ENCODE measurements at regions not wholly inside any gene's neighbourhood (a gene's known extent, or its start where the extent isn't known, plus 50 kb on each side); places are given as distances from the start of the nearest gene placed in this dataset.

- POLR2A ChIA-PET: no interaction called here
- Histone ChIP-seq H3K9me3 (ENCODE audit: control insufficient read depth, insufficient read depth, low read length) (no peaks in the 10 kb centered on the region; the same call in 1 of the 2 replicates), H3K27ac (ENCODE audit: low read depth, low read length) (no peak overlapping the region), H3K4me3 (ENCODE audit: low read depth, low read length) (no peak overlapping the region), H3K27me3 (ENCODE audit: control insufficient read depth, insufficient read depth, low read length) (no peaks in the 10 kb centered on the region)
- CTCF ChIA-PET: no interaction called here
- DNase-seq (ENCODE audit: low read depth, low spot score): no peak
- no peak for TF ChIP-seq CTCF (IDR thresholded peaks at IDR 0.05; ENCODE audit: low read depth, low read length)
These were observed 152.5 kb upstream of the MAP3K7 start for GRCh38 chr6:90739339-90739738.

GRCh38 chr6:90730151-90730673 lies 143.3 kb upstream of the MAP3K7 start:
- no peak for DNase-seq (ENCODE audit: low read depth, low spot score)
- Histone ChIP-seq H3K9me3 (ENCODE audit: control insufficient read depth, insufficient read depth, low read length) (no peaks in the 10 kb centered on the region), H3K27ac (ENCODE audit: low read depth, low read length) (no peak overlapping the region), H3K4me3 (ENCODE audit: low read depth, low read length) (no peak overlapping the region), H3K27me3 (ENCODE audit: control insufficient read depth, insufficient read depth, low read length) (no peaks in the 10 kb centered on the region)
- POLR2A ChIA-PET: no interaction called here
- CTCF ChIA-PET: no interaction called here
- TF ChIP-seq CTCF (IDR thresholded peaks at IDR 0.05; ENCODE audit: low read depth, low read length): no peak

GRCh38 chr6:90729057-90729456 lies 142.2 kb upstream of the MAP3K7 start:
- no peak overlapping the region for H3K27ac ChIP-seq (ENCODE audit: low read depth, low read length)
- CTCF ChIA-PET: no interaction called here
- no peak overlapping the region for H3K4me3 ChIP-seq (ENCODE audit: low read depth, low read length)
- no peak for DNase-seq (ENCODE audit: low read depth, low spot score)
- TF ChIP-seq CTCF (IDR thresholded peaks at IDR 0.05; ENCODE audit: low read depth, low read length): no peak
- no peaks in the 10 kb centered on the region for H3K9me3 ChIP-seq (ENCODE audit: control insufficient read depth, insufficient read depth, low read length)
- POLR2A ChIA-PET: no interaction called here
- H3K27me3 ChIP-seq (ENCODE audit: control insufficient read depth, insufficient read depth, low read length): no peaks in the 10 kb centered on the region

- CTCF ChIA-PET: no interaction called here
These were observed 135.8 kb upstream of the MAP3K7 start for GRCh38 chr6:90722648-90723047.

GRCh38 chr6:90720404-90720803 lies 133.5 kb upstream of the MAP3K7 start:
- Histone ChIP-seq H3K27me3 (ENCODE audit: control insufficient read depth, insufficient read depth, low read length) (no peaks in the 10 kb centered on the region), H3K4me3 (ENCODE audit: low read depth, low read length) (no peak overlapping the region), H3K9me3 (ENCODE audit: control insufficient read depth, insufficient read depth, low read length) (no peaks in the 10 kb centered on the region), H3K27ac (ENCODE audit: low read depth, low read length) (no peak overlapping the region)
- ChIA-PET POLR2A (no interaction called here), CTCF (no interaction called here)
- TF ChIP-seq CTCF (IDR thresholded peaks at IDR 0.05; ENCODE audit: low read depth, low read length): no peak
- DNase-seq (ENCODE audit: low read depth, low spot score): no peak

More at GRCh38 chr6:90722648-90723047, 135.8 kb upstream of the MAP3K7 start:
- DNase-seq (ENCODE audit: low read depth, low spot score): no peak
- no peak for TF ChIP-seq CTCF (IDR thresholded peaks at IDR 0.05; ENCODE audit: low read depth, low read length)
- Histone ChIP-seq H3K27ac (ENCODE audit: low read depth, low read length) (no peak overlapping the region), H3K4me3 (ENCODE audit: low read depth, low read length) (no peak overlapping the region), H3K9me3 (ENCODE audit: control insufficient read depth, insufficient read depth, low read length) (no peaks in the 10 kb centered on the region), H3K27me3 (ENCODE audit: control insufficient read depth, insufficient read depth, low read length) (no peaks in the 10 kb centered on the region)
- POLR2A ChIA-PET: no interaction called here

Data from AG04450 (cell line).